Astrocyte (in vitro differentiated cells and primary cell): ENCODE measurements at regions not wholly inside any gene's neighbourhood (a gene's known extent, or its start where the extent isn't known, plus 50 kb on each side); places are given as distances from the start of the nearest gene placed in this dataset.

Experiments used
- DNase-seq: peaks from one replicate; pipeline ENCODE4 v3.0.0-alpha.2; 2010; ENCODE audit warnings: low read depth
- FAIRE-seq: peaks from 2 replicates; lab custom pipeline; 2011; peaks lifted over from hg19 to GRCh38; lab: Jason Lieb, UNC
- H2AFZ ChIP-seq: 2 replicates; pipeline ENCODE4 v1.6.0; 2012; ENCODE audit warnings: low read depth, low read length, inconsistent platforms
- H3K27ac ChIP-seq: 2 replicates; pipeline ENCODE4 v1.5.1; 2011; ENCODE audit warnings: low read depth, low read length, inconsistent platforms
- H3K27me3 ChIP-seq: 2 replicates; pipeline ENCODE4 v1.6.0; 2011; ENCODE audit warnings: low read length, inconsistent platforms; ENCODE audit not compliant: insufficient read depth
- H3K36me3 ChIP-seq: 2 replicates; pipeline ENCODE4 v1.5.1; 2011; ENCODE audit warnings: low read length, inconsistent platforms; ENCODE audit not compliant: insufficient read depth
- H3K4me1 ChIP-seq: 2 replicates; pipeline ENCODE4 v1.5.1; 2011; ENCODE audit warnings: low read length, inconsistent platforms; ENCODE audit not compliant: insufficient read depth
- H3K4me2 ChIP-seq: 2 replicates; pipeline ENCODE4 v1.6.0; 2012; ENCODE audit warnings: low read length, inconsistent platforms
- H3K4me3 ChIP-seq: 2 replicates; pipeline ENCODE4 v1.5.1; 2011; ENCODE audit warnings: low read depth, mild to moderate bottlenecking, low read length, inconsistent platforms; ENCODE audit not compliant: insufficient read depth
- H3K79me2 ChIP-seq: 2 replicates; pipeline ENCODE4 v1.6.0; 2012; ENCODE audit warnings: mild to moderate bottlenecking, low read length, inconsistent platforms; ENCODE audit not compliant: insufficient read depth
- H3K9ac ChIP-seq: 2 replicates; pipeline ENCODE4 v1.6.0; 2012; ENCODE audit warnings: mild to moderate bottlenecking, low read length, inconsistent platforms
- H3K9me3 ChIP-seq: 2 replicates; pipeline ENCODE4 v1.5.1; 2012; ENCODE audit warnings: low read depth, mild to moderate bottlenecking, low read length, inconsistent platforms; ENCODE audit not compliant: insufficient read depth
- H4K20me1 ChIP-seq: 2 replicates; pipeline ENCODE4 v1.6.0; 2012; ENCODE audit warnings: low read length, inconsistent platforms; ENCODE audit not compliant: insufficient read depth
- H3K27ac Mint-ChIP-seq: one replicate; pipeline ENCODE4 v1.8.0; 2021; ENCODE audit warnings: mild to moderate bottlenecking, mixed read lengths; ENCODE audit not compliant: unreplicated experiment
- H3K27me3 Mint-ChIP-seq: one replicate; pipeline ENCODE4 v1.8.0; 2021; ENCODE audit warnings: low read depth, mixed read lengths; ENCODE audit not compliant: unreplicated experiment
- H3K36me3 Mint-ChIP-seq: one replicate; pipeline ENCODE4 v1.8.0; 2021; ENCODE audit warnings: low read depth, mixed read lengths; ENCODE audit not compliant: unreplicated experiment
- H3K4me1 Mint-ChIP-seq: one replicate; pipeline ENCODE4 v1.8.0; 2021; ENCODE audit warnings: low read depth, mixed read lengths; ENCODE audit not compliant: unreplicated experiment
- H3K4me3 Mint-ChIP-seq: one replicate; pipeline ENCODE4 v1.8.0; 2021; ENCODE audit warnings: mild to moderate bottlenecking, moderate library complexity, mixed read lengths; ENCODE audit not compliant: unreplicated experiment
- H3K9me3 Mint-ChIP-seq: one replicate; pipeline ENCODE4 v1.8.0; 2021; ENCODE audit warnings: mild to moderate bottlenecking, mixed read lengths; ENCODE audit not compliant: unreplicated experiment
- EZH2 ChIP-seq: IDR thresholded peaks from 2 replicates; pipeline ENCODE4 v1.6.1; 2012; ENCODE audit warnings: mild to moderate bottlenecking, low read length, inconsistent platforms; ENCODE audit not compliant: insufficient read depth
- TF ChIP-seq, protein P1 (sequence below): IDR thresholded peaks from 2 replicates; pipeline ENCODE4 v1.5.1; 2011; ENCODE audit warnings: low read depth, mild to moderate bottlenecking, inconsistent platforms, low read length, moderate library complexity; ENCODE audit not compliant: insufficient read depth

DNA sequence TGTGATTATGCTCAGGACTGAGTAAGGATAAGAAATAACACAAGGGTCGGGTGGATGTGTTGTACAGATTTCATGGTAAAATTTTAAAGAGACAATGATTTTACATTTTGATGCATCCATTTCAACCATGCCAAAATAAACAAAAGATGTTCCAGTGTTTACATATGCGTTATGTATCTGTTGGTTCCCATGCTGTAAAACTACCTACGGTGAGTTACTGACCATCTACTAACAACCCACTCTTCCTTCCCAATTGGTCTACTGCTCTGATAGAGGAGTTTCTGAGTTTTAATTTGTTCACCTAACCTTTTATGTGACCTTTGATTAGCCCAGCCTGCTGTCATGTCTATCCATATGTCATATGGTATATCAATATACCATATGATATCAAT, 1697.1 kb downstream of the MAT2B start:
- no peak overlapping the region for H3K9ac ChIP-seq
- H3K27ac Mint-ChIP-seq, result no peak overlapping the region
- H3K36me3 Mint-ChIP-seq, result no peaks in the 10 kb centered on the region
- no peak overlapping the region for H3K4me3 Mint-ChIP-seq
- H3K27me3 Mint-ChIP-seq, result no peaks in the 10 kb centered on the region
- DNase-seq (no peak), FAIRE-seq (no peak)
- H3K4me2 ChIP-seq, result no peak overlapping the region
- H4K20me1 ChIP-seq, result no peaks in the 10 kb centered on the region
- H3K79me2 ChIP-seq, result no peaks in the 10 kb centered on the region
- no peaks in the 10 kb centered on the region for H3K4me1 ChIP-seq
- H3K9me3 Mint-ChIP-seq, result no peaks in the 10 kb centered on the region
- no peak overlapping the region for H3K27ac ChIP-seq
- no peak overlapping the region for H3K4me3 ChIP-seq
- TF ChIP-seq EZH2, result no peak
- TF ChIP-seq, protein P1, sequence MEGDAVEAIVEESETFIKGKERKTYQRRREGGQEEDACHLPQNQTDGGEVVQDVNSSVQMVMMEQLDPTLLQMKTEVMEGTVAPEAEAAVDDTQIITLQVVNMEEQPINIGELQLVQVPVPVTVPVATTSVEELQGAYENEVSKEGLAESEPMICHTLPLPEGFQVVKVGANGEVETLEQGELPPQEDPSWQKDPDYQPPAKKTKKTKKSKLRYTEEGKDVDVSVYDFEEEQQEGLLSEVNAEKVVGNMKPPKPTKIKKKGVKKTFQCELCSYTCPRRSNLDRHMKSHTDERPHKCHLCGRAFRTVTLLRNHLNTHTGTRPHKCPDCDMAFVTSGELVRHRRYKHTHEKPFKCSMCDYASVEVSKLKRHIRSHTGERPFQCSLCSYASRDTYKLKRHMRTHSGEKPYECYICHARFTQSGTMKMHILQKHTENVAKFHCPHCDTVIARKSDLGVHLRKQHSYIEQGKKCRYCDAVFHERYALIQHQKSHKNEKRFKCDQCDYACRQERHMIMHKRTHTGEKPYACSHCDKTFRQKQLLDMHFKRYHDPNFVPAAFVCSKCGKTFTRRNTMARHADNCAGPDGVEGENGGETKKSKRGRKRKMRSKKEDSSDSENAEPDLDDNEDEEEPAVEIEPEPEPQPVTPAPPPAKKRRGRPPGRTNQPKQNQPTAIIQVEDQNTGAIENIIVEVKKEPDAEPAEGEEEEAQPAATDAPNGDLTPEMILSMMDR, result no peak
- H3K4me1 Mint-ChIP-seq, result peaks cover 6% of the 10 kb centered on the region
- no peak overlapping the region for H2AFZ ChIP-seq
- no peaks in the 10 kb centered on the region for H3K36me3 ChIP-seq
- no peaks in the 10 kb centered on the region for H3K9me3 ChIP-seq
- H3K27me3 ChIP-seq, result no peaks in the 10 kb centered on the region

DNA sequence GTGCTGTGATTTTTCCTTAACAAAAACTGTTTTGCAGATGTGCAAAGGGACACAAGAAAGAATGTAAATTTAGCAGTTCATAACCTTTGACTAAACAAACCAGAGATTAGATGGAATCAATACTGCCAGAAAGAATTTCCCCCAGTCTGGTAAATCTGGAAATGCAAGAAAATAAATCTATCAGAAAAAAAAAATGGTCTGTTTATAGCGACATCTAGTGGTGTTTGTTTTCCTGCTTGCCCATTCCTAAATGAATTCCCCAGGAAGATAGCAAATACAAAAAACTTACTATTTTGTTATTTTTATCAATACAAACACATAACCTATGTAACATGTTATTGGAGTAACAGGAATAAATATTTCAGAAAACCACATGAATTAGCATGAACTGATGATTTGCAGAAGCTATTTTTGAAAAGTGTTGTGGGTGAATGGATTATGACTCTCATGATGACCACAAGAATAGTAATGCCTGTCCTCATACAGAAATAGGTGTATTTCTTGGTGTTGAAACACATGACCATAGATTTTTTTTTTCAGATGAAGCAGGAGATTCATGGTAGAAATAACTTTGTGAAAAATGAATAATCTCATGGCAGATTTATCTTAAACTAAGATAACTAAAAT, 1703.8 kb downstream of the MAT2B start:
- H3K27ac Mint-ChIP-seq, result no peak overlapping the region
- H3K4me3 Mint-ChIP-seq, result no peak overlapping the region
- Histone ChIP-seq H3K9ac (no peak overlapping the region), H3K4me2 (no peak overlapping the region), H3K79me2 (no peaks in the 10 kb centered on the region), H3K4me3 (no peak overlapping the region), H4K20me1 (no peaks in the 10 kb centered on the region), H3K27ac (no peak overlapping the region), H2AFZ (no peak overlapping the region), H3K9me3 (no peaks in the 10 kb centered on the region), H3K4me1 (no peaks in the 10 kb centered on the region), H3K27me3 (no peaks in the 10 kb centered on the region), H3K36me3 (no peaks in the 10 kb centered on the region)
- H3K4me1 Mint-ChIP-seq, result peaks cover 1% of the 10 kb centered on the region
- DNase-seq, result peak; percentile 24
- FAIRE-seq, result peak; percentile 34
- TF ChIP-seq EZH2, result no peak
- TF ChIP-seq, protein P1, result peak; percentile 73
- H3K27me3 Mint-ChIP-seq, result no peaks in the 10 kb centered on the region
- H3K9me3 Mint-ChIP-seq, result no peaks in the 10 kb centered on the region
- no peaks in the 10 kb centered on the region for H3K36me3 Mint-ChIP-seq

DNA sequence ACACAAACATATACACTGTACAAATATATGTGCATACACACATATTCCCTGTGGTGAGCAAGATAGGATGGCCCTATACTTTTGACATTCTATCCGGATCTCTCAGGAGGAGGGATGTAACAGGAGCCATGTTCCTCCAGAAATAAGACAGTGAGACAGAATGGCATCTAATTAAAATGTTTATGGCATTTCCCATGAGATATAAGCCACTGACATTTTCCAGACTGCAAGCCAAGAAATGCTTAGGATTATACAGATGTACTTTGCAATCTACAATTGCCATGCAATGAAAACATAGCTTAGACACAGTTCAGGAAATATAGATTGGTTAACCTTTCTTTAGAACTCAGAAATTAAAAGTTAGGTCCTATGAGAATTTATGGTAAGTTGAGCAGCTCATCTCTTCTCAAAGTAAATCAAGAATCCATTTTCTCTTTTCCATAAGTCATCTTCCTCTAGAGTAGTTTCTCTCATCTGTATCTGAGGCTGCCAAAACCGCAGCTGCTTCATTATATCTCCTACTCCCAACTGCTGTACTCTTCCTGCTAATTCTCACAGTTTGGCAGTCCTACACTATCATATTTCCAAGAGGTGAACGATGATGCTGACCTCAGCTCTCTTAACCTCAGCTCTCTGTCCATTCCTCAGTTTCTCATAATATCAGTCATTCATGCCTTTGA, 1719.1 kb downstream of the MAT2B start:
- H3K36me3 ChIP-seq, result no peaks in the 10 kb centered on the region
- TF ChIP-seq, protein P1, result no peak
- no peak for TF ChIP-seq EZH2
- no peaks in the 10 kb centered on the region for H4K20me1 ChIP-seq
- no peak overlapping the region for H3K9ac ChIP-seq
- no peaks in the 10 kb centered on the region for H3K9me3 ChIP-seq
- no peak overlapping the region for H3K27ac ChIP-seq
- no peak overlapping the region for H2AFZ ChIP-seq
- Mint-ChIP-seq H3K27me3 (no peaks in the 10 kb centered on the region), H3K9me3 (no peaks in the 10 kb centered on the region), H3K27ac (no peak overlapping the region), H3K36me3 (no peaks in the 10 kb centered on the region), H3K4me3 (no peak overlapping the region), H3K4me1 (no peaks in the 10 kb centered on the region)
- H3K27me3 ChIP-seq, result no peaks in the 10 kb centered on the region
- DNase-seq (no peak), FAIRE-seq (no peak)
- no peak overlapping the region for H3K4me3 ChIP-seq
- H3K79me2 ChIP-seq, result no peaks in the 10 kb centered on the region
- H3K4me1 ChIP-seq, result no peaks in the 10 kb centered on the region
- no peak overlapping the region for H3K4me2 ChIP-seq
